GM19328 (cell line): ENCODE measurements at regions not wholly inside any gene's neighbourhood (a gene's known extent, or its start where the extent isn't known, plus 50 kb on each side); places are given as distances from the start of the nearest gene placed in this dataset.
"Not testable (repeated sequence)": the region's sequence is repeated elsewhere in the genome, so short reads cannot be mapped to it uniquely, and the experiment has no call there.

ENCODE experiments used
- ATAC-seq: cut with Tn5 transposase; IDR thresholded peaks from one replicate; pipeline ENCODE4 v1.9.1; 2021; ENCODE audit warnings: mild to moderate bottlenecking, moderate library complexity; ENCODE audit not compliant: unreplicated experiment

GRCh38 chr7:27032839-27033238, 63.0 kb downstream of the HOXA1 start:
- no peak for ATAC-seq

- peak; percentile 70 for ATAC-seq
Measured at GRCh38 chr7:27031289-27032172, 64.3 kb downstream of the HOXA1 start.

GRCh38 chr7:27030393-27031050, 65.3 kb downstream of the HOXA1 start:
- ATAC-seq: no peak

- ATAC-seq: no peak
Measured at GRCh38 chr7:27025270-27025669, 70.5 kb downstream of the HOXA1 start.

- no peak for ATAC-seq
Measured at GRCh38 chr7:27010068-27010467, 85.7 kb downstream of the HOXA1 start.

GRCh38 chr7:27000496-27000895, 95.3 kb downstream of the HOXA1 start:
- ATAC-seq: no peak

GRCh38 chr7:26998284-26998683, 97.5 kb downstream of the HOXA1 start:
- not testable (repeated sequence) for ATAC-seq

GRCh38 chr7:26995666-26996065, 100.1 kb downstream of the HOXA1 start:
- ATAC-seq: no peak

- ATAC-seq: no peak
Measured at GRCh38 chr7:26993816-26994810, 101.7 kb downstream of the HOXA1 start.

- no peak for ATAC-seq
Measured at GRCh38 chr7:26992670-26993069, 103.1 kb downstream of the HOXA1 start.

GRCh38 chr7:26991796-26992195, 104.0 kb downstream of the HOXA1 start:
- ATAC-seq: no peak

GRCh38 chr7:26989897-26990670, 105.7 kb downstream of the HOXA1 start:
- no peak for ATAC-seq

- no peak for ATAC-seq
Measured at GRCh38 chr7:26988836-26989374, 106.9 kb downstream of the HOXA1 start.

- no peak for ATAC-seq
Measured at GRCh38 chr7:26987338-26987737, 108.5 kb downstream of the HOXA1 start.

GRCh38 chr7:26978146-26978545, 113.8 kb upstream of the SKAP2 start:
- ATAC-seq: no peak

GRCh38 chr7:26976840-26977239, 112.5 kb upstream of the SKAP2 start:
- no peak for ATAC-seq

GRCh38 chr7:26971924-26972323, 107.5 kb upstream of the SKAP2 start:
- not testable (repeated sequence) for ATAC-seq

- ATAC-seq: no peak
Measured at GRCh38 chr7:26965724-26966123, 101.3 kb upstream of the SKAP2 start.

GRCh38 chr7:26964156-26964808, 99.9 kb upstream of the SKAP2 start:
- no peak for ATAC-seq
